ENCODE measurements at regions not wholly inside any gene's neighbourhood (a gene's known extent, or its start where the extent isn't known, plus 50 kb on each side); places are given as distances from the start of the nearest gene placed in this dataset.

DNA sequence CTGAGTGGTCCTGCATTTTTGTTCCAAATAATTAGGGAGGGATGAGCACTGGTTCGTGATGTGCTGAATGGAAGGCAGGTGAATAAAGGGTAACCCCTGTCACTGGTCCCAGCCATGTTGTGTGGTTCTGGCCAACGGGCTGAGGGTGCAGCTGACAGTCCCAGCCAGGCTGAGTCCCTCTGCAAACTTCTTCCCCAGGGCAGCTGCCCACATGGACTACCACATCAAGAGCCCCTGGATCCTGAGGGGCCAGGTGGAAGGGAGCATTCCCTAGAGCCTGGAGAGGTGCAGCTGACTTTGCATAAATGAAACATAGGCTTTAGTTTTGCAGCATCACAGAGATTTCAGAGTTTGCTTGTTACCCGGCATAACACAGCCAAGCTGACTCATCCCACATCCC, 219.8 kb upstream of the MYT1L start:
- ATAC-seq, result no peak
- intact Hi-C loops (cut with micrococcal nuclease), result no loop called here
- TF ChIP-seq SRF (IDR thresholded peaks at IDR 0.05; ENCODE audit: low read depth) (no peak), TCF7L2 (IDR thresholded peaks at IDR 0.05; ENCODE audit: borderline replicate concordance, extremely low read depth, insufficient read depth, insufficient read length) (no peak), SP1 (IDR thresholded peaks at IDR 0.05; ENCODE audit: low read depth) (no peak), POLR2A (IDR thresholded peaks at IDR 0.05; ENCODE audit: borderline replicate concordance, extremely low read depth, insufficient read depth, insufficient read length) (no peak), FOSL1 (IDR thresholded peaks at IDR 0.05; ENCODE audit: low read depth) (no peak), ZNF274 (IDR thresholded peaks at IDR 0.05; ENCODE audit: low read depth, low read length) (no peak), EZH2 (IDR thresholded peaks at IDR 0.05) (no peak), POLR2AphosphoS5 (IDR thresholded peaks at IDR 0.05; ENCODE audit: low read depth, low read length) (no peak), RAD21 (IDR thresholded peaks at IDR 0.05; ENCODE audit: low read depth) (no peak), YY1 (IDR thresholded peaks at IDR 0.05; ENCODE audit: extremely low read depth, insufficient replicate concordance, low read depth, low read length) (no peak), CEBPB (IDR thresholded peaks at IDR 0.05; ENCODE audit: low read depth) (no peak), ZFX (IDR thresholded peaks at IDR 0.05) (no peak)
- TF ChIP-seq, protein P1, sequence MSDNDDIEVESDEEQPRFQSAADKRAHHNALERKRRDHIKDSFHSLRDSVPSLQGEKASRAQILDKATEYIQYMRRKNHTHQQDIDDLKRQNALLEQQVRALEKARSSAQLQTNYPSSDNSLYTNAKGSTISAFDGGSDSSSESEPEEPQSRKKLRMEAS (IDR thresholded peaks at IDR 0.05), result no peak
- TF ChIP-seq, protein P2, sequence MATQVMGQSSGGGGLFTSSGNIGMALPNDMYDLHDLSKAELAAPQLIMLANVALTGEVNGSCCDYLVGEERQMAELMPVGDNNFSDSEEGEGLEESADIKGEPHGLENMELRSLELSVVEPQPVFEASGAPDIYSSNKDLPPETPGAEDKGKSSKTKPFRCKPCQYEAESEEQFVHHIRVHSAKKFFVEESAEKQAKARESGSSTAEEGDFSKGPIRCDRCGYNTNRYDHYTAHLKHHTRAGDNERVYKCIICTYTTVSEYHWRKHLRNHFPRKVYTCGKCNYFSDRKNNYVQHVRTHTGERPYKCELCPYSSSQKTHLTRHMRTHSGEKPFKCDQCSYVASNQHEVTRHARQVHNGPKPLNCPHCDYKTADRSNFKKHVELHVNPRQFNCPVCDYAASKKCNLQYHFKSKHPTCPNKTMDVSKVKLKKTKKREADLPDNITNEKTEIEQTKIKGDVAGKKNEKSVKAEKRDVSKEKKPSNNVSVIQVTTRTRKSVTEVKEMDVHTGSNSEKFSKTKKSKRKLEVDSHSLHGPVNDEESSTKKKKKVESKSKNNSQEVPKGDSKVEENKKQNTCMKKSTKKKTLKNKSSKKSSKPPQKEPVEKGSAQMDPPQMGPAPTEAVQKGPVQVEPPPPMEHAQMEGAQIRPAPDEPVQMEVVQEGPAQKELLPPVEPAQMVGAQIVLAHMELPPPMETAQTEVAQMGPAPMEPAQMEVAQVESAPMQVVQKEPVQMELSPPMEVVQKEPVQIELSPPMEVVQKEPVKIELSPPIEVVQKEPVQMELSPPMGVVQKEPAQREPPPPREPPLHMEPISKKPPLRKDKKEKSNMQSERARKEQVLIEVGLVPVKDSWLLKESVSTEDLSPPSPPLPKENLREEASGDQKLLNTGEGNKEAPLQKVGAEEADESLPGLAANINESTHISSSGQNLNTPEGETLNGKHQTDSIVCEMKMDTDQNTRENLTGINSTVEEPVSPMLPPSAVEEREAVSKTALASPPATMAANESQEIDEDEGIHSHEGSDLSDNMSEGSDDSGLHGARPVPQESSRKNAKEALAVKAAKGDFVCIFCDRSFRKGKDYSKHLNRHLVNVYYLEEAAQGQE (IDR thresholded peaks at IDR 0.05; ENCODE audit: low read depth), result no peak
- TF ChIP-seq, protein P3, sequence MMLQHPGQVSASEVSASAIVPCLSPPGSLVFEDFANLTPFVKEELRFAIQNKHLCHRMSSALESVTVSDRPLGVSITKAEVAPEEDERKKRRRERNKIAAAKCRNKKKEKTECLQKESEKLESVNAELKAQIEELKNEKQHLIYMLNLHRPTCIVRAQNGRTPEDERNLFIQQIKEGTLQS (IDR thresholded peaks at IDR 0.05), result no peak
- TF ChIP-seq, protein P4, sequence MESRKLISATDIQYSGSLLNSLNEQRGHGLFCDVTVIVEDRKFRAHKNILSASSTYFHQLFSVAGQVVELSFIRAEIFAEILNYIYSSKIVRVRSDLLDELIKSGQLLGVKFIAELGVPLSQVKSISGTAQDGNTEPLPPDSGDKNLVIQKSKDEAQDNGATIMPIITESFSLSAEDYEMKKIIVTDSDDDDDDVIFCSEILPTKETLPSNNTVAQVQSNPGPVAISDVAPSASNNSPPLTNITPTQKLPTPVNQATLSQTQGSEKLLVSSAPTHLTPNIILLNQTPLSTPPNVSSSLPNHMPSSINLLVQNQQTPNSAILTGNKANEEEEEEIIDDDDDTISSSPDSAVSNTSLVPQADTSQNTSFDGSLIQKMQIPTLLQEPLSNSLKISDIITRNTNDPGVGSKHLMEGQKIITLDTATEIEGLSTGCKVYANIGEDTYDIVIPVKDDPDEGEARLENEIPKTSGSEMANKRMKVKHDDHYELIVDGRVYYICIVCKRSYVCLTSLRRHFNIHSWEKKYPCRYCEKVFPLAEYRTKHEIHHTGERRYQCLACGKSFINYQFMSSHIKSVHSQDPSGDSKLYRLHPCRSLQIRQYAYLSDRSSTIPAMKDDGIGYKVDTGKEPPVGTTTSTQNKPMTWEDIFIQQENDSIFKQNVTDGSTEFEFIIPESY (IDR thresholded peaks at IDR 0.05; ENCODE audit: extremely low read depth, insufficient replicate concordance, low read length), result no peak
- TF ChIP-seq, protein P5, sequence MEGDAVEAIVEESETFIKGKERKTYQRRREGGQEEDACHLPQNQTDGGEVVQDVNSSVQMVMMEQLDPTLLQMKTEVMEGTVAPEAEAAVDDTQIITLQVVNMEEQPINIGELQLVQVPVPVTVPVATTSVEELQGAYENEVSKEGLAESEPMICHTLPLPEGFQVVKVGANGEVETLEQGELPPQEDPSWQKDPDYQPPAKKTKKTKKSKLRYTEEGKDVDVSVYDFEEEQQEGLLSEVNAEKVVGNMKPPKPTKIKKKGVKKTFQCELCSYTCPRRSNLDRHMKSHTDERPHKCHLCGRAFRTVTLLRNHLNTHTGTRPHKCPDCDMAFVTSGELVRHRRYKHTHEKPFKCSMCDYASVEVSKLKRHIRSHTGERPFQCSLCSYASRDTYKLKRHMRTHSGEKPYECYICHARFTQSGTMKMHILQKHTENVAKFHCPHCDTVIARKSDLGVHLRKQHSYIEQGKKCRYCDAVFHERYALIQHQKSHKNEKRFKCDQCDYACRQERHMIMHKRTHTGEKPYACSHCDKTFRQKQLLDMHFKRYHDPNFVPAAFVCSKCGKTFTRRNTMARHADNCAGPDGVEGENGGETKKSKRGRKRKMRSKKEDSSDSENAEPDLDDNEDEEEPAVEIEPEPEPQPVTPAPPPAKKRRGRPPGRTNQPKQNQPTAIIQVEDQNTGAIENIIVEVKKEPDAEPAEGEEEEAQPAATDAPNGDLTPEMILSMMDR (IDR thresholded peaks at IDR 0.05 in 2 of 3, conservative IDR thresholded peaks at IDR 0.05 in 1 of 3; ENCODE audit: borderline replicate concordance in 1 of 3, insufficient read depth in 1 of 3, low read depth in 2 of 3, low read length in 2 of 3), result no peak
- Histone ChIP-seq H4K20me1 (ENCODE audit: insufficient read depth) (no peaks in the 10 kb centered on the region), H3K4me3 (replicated peaks in 1 of 2; ENCODE audit: low read depth in 1 of 2, low read length in 2 of 2) (no peak overlapping the region), H3K9me3 (ENCODE audit: control insufficient read depth in 1 of 2, insufficient read depth in 1 of 2, low read depth in 1 of 2, low read length in 2 of 2) (no peaks in the 10 kb centered on the region), H3K9ac (ENCODE audit: low read length) (no peak overlapping the region), H3K27me3 (ENCODE audit: insufficient read depth, low read length) (no peaks in the 10 kb centered on the region), H2AFZ (ENCODE audit: low read depth, low read length, poor library complexity, severe bottlenecking) (no peak overlapping the region), H3K4me1 (ENCODE audit: control insufficient read depth in 1 of 2, insufficient read depth in 2 of 2, low read length in 2 of 2) (no peaks in the 10 kb centered on the region), H3K36me3 (ENCODE audit: control insufficient read depth in 1 of 2, insufficient read depth in 2 of 2, low read length in 2 of 2) (no peaks in the 10 kb centered on the region), H3K9me2 (ENCODE audit: insufficient read depth) (no peaks in the 10 kb centered on the region), H3K4me2 (ENCODE audit: low read length) (no peak overlapping the region), H3K79me2 (ENCODE audit: insufficient read depth, low read length) (no peaks in the 10 kb centered on the region), H3K27ac (ENCODE audit: low read depth, low read length) (no peak overlapping the region)
- DNase-seq (ENCODE audit: low read depth, low spot score), result no peak
- BruUV-seq (replicated peaks), result no TSS peak
- ChIA-PET POLR2A (no interaction called here), CTCF (no interaction called here), RAD21 (ENCODE audit: low non-redundant PET in 1 of 2, low total read pairs in 2 of 2, uncharacterized antibody in 2 of 2, unreplicated experiment in 2 of 2) (no interaction called here)

Data from HCT116 (cell line).